ENCODE measurements at regions not wholly inside any gene's neighbourhood (a gene's known extent, or its start where the extent isn't known, plus 50 kb on each side); places are given as distances from the start of the nearest gene placed in this dataset.

DNA sequence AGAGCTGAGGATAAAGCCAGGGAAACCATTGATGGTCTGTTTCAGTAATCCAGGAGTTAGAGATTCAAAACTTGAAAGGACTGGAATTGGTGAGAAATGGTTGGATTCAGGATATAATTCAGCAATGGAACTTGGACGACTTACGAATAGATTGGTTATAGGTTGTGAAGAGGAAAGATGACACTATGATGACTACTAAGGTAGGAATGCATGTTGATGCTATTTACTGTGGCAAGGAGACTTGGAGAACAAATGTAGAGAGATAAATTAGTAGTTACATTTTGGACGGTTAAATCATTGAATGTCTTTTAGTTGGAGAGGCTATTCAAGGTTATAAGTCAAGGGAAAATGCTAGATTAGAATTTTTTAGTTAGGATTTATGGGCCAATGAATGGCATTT, 365.4 kb upstream of the TECRL start:
- TF ChIP-seq, protein P1, sequence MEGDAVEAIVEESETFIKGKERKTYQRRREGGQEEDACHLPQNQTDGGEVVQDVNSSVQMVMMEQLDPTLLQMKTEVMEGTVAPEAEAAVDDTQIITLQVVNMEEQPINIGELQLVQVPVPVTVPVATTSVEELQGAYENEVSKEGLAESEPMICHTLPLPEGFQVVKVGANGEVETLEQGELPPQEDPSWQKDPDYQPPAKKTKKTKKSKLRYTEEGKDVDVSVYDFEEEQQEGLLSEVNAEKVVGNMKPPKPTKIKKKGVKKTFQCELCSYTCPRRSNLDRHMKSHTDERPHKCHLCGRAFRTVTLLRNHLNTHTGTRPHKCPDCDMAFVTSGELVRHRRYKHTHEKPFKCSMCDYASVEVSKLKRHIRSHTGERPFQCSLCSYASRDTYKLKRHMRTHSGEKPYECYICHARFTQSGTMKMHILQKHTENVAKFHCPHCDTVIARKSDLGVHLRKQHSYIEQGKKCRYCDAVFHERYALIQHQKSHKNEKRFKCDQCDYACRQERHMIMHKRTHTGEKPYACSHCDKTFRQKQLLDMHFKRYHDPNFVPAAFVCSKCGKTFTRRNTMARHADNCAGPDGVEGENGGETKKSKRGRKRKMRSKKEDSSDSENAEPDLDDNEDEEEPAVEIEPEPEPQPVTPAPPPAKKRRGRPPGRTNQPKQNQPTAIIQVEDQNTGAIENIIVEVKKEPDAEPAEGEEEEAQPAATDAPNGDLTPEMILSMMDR (IDR thresholded peaks at IDR 0.05; ENCODE audit: insufficient read depth, low read length, poor library complexity, severe bottlenecking), result no peak
- Histone ChIP-seq H3K4me3 (replicated peaks; ENCODE audit: low read depth, low read length) (no peak overlapping the region), H3K27me3 (replicated peaks; ENCODE audit: control insufficient read depth, insufficient read depth, low read length) (no peaks in the 10 kb centered on the region), H3K36me3 (ENCODE audit: control insufficient read depth, insufficient read depth, low read length) (no peaks in the 10 kb centered on the region)
- DNase-seq (ENCODE audit: extremely low read depth, insufficient read length), result no peak

DNA sequence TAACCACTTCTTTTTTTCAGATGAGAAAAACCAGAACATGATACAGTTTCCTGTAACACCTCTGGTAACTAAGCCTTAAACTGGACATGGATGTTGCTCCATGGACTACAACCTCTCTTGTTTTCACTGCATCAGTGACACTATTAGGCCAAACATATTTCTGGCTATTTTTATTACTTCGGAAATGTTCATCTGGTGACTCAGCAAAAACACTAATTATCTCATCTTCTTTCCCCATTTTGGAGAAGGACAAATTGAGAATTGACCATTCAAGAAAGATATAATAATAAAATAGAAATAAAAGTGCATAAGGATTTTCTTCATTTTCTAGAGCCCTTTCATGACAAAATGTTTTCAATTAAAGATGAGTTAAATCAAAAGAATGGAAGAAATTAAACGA, 361.9 kb upstream of the TECRL start:
- H3K27me3 ChIP-seq (replicated peaks; ENCODE audit: control insufficient read depth, insufficient read depth, low read length), result no peaks in the 10 kb centered on the region
- no peak overlapping the region for H3K4me3 ChIP-seq (replicated peaks; ENCODE audit: low read depth, low read length)
- TF ChIP-seq, protein P1 (IDR thresholded peaks at IDR 0.05; ENCODE audit: insufficient read depth, low read length, poor library complexity, severe bottlenecking), result no peak
- no peaks in the 10 kb centered on the region for H3K36me3 ChIP-seq (ENCODE audit: control insufficient read depth, insufficient read depth, low read length)
- DNase-seq (ENCODE audit: extremely low read depth, insufficient read length), result no peak

DNA sequence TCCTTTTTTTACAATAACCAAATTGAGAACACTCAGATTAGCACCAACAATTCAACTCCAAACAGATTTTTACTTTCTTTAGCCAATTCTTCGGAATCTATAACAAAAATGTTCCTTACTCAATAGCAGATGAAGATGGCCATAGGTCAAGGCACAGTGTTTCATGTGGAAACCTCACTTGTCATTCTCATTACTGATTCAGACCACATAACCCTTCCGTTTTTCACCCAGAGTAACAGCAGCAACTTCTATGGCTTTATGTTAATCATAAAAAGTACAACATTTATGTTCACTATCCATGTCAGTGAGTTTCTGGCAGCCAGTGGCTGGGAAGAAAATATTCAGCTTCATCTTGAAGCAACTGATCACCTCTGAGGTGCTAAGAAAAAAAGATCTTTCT, 358.3 kb upstream of the TECRL start:
- Histone ChIP-seq H3K4me3 (replicated peaks; ENCODE audit: low read depth, low read length) (no peak overlapping the region), H3K27me3 (replicated peaks; ENCODE audit: control insufficient read depth, insufficient read depth, low read length) (no peaks in the 10 kb centered on the region), H3K36me3 (ENCODE audit: control insufficient read depth, insufficient read depth, low read length) (no peaks in the 10 kb centered on the region)
- DNase-seq (ENCODE audit: extremely low read depth, insufficient read length), result no peak
- TF ChIP-seq, protein P1 (IDR thresholded peaks at IDR 0.05; ENCODE audit: insufficient read depth, low read length, poor library complexity, severe bottlenecking), result no peak

DNA sequence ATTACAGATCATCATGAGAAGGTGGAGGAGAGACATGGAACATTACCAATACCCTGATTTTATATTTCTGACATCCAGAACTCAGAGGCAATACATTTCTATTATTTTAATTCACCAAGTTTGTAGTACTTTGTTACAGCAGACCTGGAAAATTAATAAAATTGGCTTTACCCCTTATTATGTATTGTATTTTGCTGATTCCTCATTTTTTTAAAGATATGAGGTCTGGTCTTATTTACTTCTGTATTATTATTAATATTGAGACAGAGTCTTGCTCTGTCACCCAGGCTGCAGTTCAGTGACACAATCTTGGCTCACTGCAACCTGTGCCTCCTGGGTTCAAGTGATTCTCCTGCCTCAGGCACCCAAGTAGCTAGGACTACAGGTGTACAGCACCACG, 357.3 kb upstream of the TECRL start:
- no peak overlapping the region for H3K4me3 ChIP-seq (replicated peaks; ENCODE audit: low read depth, low read length)
- no peaks in the 10 kb centered on the region for H3K36me3 ChIP-seq (ENCODE audit: control insufficient read depth, insufficient read depth, low read length)
- TF ChIP-seq, protein P1 (IDR thresholded peaks at IDR 0.05; ENCODE audit: insufficient read depth, low read length, poor library complexity, severe bottlenecking), result no peak
- no peak for DNase-seq (ENCODE audit: extremely low read depth, insufficient read length)
- no peaks in the 10 kb centered on the region for H3K27me3 ChIP-seq (replicated peaks; ENCODE audit: control insufficient read depth, insufficient read depth, low read length)

DNA sequence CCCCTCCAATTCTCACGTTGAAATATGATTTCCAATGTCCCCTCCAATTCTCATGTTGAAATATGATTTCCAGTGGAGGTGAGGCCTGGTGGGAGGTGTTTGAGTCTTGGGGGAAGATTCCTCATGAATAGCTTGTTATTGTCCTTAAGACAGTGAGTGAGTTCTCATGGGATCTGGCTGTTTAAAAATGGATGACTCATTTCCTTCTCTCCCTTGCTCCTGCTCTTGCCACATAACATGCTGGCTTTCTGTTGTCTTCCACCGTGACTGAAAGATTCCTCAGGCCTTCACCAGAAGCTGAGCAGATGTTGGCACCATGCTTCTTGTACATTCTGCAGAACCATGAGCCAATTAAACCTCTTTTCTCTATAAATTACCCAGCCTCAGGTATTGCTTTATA, 346.8 kb upstream of the TECRL start:
- DNase-seq (ENCODE audit: extremely low read depth, insufficient read length), result no peak
- no peaks in the 10 kb centered on the region for H3K36me3 ChIP-seq (ENCODE audit: control insufficient read depth, insufficient read depth, low read length)
- H3K27me3 ChIP-seq (replicated peaks; ENCODE audit: control insufficient read depth, insufficient read depth, low read length), result no peaks in the 10 kb centered on the region
- TF ChIP-seq, protein P1 (IDR thresholded peaks at IDR 0.05; ENCODE audit: insufficient read depth, low read length, poor library complexity, severe bottlenecking), result no peak
- H3K4me3 ChIP-seq (replicated peaks; ENCODE audit: low read depth, low read length), result no peak overlapping the region
